ENCODE measurements at regions not wholly inside any gene's neighbourhood (a gene's known extent, or its start where the extent isn't known, plus 50 kb on each side); places are given as distances from the start of the nearest gene placed in this dataset.

DNA sequence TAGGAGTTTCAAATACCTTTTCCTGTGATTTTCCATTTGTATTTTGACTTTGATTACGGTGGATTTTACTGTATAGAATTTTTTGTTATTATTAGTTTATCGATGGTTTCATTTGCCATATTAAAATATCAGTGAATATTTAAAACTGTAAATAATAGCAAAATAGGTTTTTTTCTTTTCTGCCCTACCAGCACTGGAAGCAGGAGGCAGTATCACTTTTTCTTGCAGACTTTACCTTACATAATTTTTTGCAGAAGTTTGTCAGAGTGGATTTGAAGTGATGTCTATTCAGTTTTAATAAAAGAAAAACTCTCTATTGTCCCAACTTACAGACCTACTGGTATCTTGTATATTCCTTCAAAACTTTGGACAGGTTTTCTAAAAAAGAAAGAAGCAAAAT is 213.6 kb downstream of the CENPF start:
- TF ChIP-seq, protein P1, sequence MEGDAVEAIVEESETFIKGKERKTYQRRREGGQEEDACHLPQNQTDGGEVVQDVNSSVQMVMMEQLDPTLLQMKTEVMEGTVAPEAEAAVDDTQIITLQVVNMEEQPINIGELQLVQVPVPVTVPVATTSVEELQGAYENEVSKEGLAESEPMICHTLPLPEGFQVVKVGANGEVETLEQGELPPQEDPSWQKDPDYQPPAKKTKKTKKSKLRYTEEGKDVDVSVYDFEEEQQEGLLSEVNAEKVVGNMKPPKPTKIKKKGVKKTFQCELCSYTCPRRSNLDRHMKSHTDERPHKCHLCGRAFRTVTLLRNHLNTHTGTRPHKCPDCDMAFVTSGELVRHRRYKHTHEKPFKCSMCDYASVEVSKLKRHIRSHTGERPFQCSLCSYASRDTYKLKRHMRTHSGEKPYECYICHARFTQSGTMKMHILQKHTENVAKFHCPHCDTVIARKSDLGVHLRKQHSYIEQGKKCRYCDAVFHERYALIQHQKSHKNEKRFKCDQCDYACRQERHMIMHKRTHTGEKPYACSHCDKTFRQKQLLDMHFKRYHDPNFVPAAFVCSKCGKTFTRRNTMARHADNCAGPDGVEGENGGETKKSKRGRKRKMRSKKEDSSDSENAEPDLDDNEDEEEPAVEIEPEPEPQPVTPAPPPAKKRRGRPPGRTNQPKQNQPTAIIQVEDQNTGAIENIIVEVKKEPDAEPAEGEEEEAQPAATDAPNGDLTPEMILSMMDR (IDR thresholded peaks at IDR 0.05; ENCODE audit: control extremely low read depth in 1 of 3, insufficient read depth in 1 of 3, low read depth in 1 of 3, low read length in 3 of 3): peak in 1 of 3 experiments; percentile 1; a peak in 1 of 4 replicates
- TF ChIP-seq SRF (IDR thresholded peaks at IDR 0.05; ENCODE audit: low read depth, low read length) (no peak), POLR2A (IDR thresholded peaks at IDR 0.05; ENCODE audit: control extremely low read depth in 1 of 2, low read depth in 2 of 2, low read length in 2 of 2) (no peak), TAF1 (IDR thresholded peaks at IDR 0.05; ENCODE audit: low read depth, low read length) (no peak), EZH2 (IDR thresholded peaks at IDR 0.05; ENCODE audit: low read depth, low read length, severe bottlenecking) (no peak)
- TF ChIP-seq, protein P2, sequence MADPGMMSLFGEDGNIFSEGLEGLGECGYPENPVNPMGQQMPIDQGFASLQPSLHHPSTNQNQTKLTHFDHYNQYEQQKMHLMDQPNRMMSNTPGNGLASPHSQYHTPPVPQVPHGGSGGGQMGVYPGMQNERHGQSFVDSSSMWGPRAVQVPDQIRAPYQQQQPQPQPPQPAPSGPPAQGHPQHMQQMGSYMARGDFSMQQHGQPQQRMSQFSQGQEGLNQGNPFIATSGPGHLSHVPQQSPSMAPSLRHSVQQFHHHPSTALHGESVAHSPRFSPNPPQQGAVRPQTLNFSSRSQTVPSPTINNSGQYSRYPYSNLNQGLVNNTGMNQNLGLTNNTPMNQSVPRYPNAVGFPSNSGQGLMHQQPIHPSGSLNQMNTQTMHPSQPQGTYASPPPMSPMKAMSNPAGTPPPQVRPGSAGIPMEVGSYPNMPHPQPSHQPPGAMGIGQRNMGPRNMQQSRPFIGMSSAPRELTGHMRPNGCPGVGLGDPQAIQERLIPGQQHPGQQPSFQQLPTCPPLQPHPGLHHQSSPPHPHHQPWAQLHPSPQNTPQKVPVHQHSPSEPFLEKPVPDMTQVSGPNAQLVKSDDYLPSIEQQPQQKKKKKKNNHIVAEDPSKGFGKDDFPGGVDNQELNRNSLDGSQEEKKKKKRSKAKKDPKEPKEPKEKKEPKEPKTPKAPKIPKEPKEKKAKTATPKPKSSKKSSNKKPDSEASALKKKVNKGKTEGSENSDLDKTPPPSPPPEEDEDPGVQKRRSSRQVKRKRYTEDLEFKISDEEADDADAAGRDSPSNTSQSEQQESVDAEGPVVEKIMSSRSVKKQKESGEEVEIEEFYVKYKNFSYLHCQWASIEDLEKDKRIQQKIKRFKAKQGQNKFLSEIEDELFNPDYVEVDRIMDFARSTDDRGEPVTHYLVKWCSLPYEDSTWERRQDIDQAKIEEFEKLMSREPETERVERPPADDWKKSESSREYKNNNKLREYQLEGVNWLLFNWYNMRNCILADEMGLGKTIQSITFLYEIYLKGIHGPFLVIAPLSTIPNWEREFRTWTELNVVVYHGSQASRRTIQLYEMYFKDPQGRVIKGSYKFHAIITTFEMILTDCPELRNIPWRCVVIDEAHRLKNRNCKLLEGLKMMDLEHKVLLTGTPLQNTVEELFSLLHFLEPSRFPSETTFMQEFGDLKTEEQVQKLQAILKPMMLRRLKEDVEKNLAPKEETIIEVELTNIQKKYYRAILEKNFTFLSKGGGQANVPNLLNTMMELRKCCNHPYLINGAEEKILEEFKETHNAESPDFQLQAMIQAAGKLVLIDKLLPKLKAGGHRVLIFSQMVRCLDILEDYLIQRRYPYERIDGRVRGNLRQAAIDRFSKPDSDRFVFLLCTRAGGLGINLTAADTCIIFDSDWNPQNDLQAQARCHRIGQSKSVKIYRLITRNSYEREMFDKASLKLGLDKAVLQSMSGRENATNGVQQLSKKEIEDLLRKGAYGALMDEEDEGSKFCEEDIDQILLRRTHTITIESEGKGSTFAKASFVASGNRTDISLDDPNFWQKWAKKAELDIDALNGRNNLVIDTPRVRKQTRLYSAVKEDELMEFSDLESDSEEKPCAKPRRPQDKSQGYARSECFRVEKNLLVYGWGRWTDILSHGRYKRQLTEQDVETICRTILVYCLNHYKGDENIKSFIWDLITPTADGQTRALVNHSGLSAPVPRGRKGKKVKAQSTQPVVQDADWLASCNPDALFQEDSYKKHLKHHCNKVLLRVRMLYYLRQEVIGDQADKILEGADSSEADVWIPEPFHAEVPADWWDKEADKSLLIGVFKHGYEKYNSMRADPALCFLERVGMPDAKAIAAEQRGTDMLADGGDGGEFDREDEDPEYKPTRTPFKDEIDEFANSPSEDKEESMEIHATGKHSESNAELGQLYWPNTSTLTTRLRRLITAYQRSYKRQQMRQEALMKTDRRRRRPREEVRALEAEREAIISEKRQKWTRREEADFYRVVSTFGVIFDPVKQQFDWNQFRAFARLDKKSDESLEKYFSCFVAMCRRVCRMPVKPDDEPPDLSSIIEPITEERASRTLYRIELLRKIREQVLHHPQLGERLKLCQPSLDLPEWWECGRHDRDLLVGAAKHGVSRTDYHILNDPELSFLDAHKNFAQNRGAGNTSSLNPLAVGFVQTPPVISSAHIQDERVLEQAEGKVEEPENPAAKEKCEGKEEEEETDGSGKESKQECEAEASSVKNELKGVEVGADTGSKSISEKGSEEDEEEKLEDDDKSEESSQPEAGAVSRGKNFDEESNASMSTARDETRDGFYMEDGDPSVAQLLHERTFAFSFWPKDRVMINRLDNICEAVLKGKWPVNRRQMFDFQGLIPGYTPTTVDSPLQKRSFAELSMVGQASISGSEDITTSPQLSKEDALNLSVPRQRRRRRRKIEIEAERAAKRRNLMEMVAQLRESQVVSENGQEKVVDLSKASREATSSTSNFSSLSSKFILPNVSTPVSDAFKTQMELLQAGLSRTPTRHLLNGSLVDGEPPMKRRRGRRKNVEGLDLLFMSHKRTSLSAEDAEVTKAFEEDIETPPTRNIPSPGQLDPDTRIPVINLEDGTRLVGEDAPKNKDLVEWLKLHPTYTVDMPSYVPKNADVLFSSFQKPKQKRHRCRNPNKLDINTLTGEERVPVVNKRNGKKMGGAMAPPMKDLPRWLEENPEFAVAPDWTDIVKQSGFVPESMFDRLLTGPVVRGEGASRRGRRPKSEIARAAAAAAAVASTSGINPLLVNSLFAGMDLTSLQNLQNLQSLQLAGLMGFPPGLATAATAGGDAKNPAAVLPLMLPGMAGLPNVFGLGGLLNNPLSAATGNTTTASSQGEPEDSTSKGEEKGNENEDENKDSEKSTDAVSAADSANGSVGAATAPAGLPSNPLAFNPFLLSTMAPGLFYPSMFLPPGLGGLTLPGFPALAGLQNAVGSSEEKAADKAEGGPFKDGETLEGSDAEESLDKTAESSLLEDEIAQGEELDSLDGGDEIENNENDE (IDR thresholded peaks at IDR 0.05; ENCODE audit: insufficient replicate concordance, low read length): no peak
